ENCODE measurements at regions not wholly inside any gene's neighbourhood (a gene's known extent, or its start where the extent isn't known, plus 50 kb on each side); places are given as distances from the start of the nearest gene placed in this dataset.
"Not testable (repeated sequence)": the region's sequence is repeated elsewhere in the genome, so short reads cannot be mapped to it uniquely, and the experiment has no call there.

DNA sequence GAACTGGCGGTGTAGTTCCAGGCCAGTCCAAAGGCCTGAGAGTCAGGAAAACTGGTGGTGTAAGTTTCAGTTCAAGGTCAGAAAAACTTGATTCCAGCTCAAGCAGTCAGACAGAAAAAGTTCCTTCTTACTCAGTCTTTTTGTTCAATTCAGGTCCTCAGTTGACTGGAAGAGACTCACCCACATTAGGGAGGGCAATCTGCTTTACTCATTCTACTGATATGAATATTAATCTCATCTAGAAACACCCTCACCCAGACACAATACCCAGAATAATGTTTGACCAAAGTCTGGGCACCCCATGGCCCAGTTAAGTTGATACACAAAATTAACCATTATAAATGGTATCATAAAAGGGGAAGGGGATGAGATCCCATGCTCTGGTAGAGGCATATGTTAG, 50.1 kb upstream of the LTA4H start:
- DNase-seq (ENCODE audit: low spot score): no peak
- H3K36me3 ChIP-seq: no peaks in the 10 kb centered on the region
- no peak overlapping the region for H3K4me3 ChIP-seq
- H3K27ac ChIP-seq: no peak overlapping the region
- no peaks in the 10 kb centered on the region for H3K27me3 ChIP-seq
- peaks cover 0 to 5% of the 10 kb centered on the region in 2 donors for H3K9me3 ChIP-seq
- TF ChIP-seq, protein P1, sequence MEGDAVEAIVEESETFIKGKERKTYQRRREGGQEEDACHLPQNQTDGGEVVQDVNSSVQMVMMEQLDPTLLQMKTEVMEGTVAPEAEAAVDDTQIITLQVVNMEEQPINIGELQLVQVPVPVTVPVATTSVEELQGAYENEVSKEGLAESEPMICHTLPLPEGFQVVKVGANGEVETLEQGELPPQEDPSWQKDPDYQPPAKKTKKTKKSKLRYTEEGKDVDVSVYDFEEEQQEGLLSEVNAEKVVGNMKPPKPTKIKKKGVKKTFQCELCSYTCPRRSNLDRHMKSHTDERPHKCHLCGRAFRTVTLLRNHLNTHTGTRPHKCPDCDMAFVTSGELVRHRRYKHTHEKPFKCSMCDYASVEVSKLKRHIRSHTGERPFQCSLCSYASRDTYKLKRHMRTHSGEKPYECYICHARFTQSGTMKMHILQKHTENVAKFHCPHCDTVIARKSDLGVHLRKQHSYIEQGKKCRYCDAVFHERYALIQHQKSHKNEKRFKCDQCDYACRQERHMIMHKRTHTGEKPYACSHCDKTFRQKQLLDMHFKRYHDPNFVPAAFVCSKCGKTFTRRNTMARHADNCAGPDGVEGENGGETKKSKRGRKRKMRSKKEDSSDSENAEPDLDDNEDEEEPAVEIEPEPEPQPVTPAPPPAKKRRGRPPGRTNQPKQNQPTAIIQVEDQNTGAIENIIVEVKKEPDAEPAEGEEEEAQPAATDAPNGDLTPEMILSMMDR (IDR thresholded peaks at IDR 0.05): no peak
- no peaks in the 10 kb centered on the region for H3K4me1 ChIP-seq

DNA sequence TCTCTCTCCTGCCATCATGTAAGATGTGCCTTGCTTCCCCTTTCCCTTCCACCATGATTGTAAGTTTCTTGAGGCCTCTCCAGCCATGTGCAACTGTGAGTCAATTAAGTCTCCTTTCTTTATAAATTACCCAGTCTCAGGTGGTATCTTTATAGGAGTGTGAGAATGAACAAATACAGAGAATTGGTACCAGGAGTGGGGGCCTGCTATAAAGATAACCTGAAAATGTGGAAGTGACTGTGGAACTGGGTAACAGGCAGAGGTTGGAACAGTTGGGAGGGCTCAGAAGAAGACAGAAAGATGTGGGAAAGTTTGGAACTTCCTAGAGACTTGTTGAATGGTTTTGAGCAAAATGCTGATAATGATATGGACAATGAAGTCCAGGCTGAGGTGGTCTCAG, 50.8 kb upstream of the LTA4H start:
- not testable (repeated sequence) for H3K4me1 ChIP-seq; DNase-seq (ENCODE audit: low spot score); H3K27me3 ChIP-seq; H3K4me3 ChIP-seq; H3K9me3 ChIP-seq; H3K36me3 ChIP-seq; H3K27ac ChIP-seq

DNA sequence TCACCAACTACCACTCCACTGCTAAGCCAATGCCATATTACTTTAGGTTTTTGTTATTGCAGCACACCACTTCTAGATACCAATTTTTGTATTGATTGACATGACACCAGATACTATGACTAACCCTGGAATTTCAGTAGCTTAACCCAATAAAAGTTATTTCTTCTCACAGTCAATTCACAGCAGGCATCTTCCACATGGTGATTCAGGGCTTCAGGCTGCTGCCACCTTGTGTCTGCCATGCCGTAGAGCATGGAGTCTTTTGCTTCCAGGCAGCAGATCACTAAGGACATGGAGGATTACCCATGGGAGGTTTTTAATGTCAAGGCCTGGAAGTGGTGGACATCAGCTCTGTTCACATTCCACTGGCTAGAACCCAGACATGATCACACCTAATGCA, 56.4 kb upstream of the LTA4H start:
- H3K27ac ChIP-seq: no peak overlapping the region
- TF ChIP-seq, protein P1 (IDR thresholded peaks at IDR 0.05): no peak
- no peaks in the 10 kb centered on the region for H3K27me3 ChIP-seq
- DNase-seq (ENCODE audit: low spot score): no peak
- H3K9me3 ChIP-seq: no peaks in the 10 kb centered on the region
- H3K4me1 ChIP-seq: no peaks in the 10 kb centered on the region
- no peak overlapping the region for H3K4me3 ChIP-seq
- H3K36me3 ChIP-seq: no peaks in the 10 kb centered on the region

DNA sequence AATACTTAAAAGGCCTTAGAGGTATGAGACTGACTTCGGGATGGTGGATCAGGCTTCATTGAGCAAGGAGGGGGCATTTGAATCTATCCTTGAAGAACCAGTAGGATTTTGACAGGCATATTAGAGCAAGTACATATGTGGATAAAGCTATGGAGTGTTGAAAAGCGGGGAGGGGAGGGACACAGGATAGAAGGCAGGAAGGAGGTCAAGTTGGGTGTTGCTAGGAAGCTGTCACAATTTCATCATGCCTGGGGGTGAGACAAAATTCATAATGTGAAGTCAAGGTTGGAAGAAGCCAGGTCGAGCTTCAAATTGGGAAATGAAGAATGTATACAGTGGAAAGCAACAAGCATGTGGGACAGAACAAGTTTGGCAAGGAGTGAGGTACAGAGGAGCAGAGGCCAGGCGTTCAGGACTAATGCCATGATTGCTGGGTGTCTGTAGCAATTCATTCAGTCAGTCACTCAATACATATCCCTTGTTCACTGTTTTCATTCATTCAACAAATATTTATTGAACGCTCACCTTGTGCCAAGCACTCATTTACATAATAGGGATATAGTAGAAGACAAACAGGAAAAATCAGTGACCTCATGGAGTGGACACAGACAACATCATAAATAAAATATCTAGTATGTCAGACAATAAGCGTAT, 58.3 kb upstream of the LTA4H start:
- no peak overlapping the region for H3K4me3 ChIP-seq
- H3K27ac ChIP-seq: no peak overlapping the region
- TF ChIP-seq, protein P1 (IDR thresholded peaks at IDR 0.05): no peak
- no peaks in the 10 kb centered on the region for H3K27me3 ChIP-seq
- H3K36me3 ChIP-seq: no peaks in the 10 kb centered on the region
- no peaks in the 10 kb centered on the region for H3K4me1 ChIP-seq
- H3K9me3 ChIP-seq: no peaks in the 10 kb centered on the region
- no peak for DNase-seq (ENCODE audit: low spot score)

DNA sequence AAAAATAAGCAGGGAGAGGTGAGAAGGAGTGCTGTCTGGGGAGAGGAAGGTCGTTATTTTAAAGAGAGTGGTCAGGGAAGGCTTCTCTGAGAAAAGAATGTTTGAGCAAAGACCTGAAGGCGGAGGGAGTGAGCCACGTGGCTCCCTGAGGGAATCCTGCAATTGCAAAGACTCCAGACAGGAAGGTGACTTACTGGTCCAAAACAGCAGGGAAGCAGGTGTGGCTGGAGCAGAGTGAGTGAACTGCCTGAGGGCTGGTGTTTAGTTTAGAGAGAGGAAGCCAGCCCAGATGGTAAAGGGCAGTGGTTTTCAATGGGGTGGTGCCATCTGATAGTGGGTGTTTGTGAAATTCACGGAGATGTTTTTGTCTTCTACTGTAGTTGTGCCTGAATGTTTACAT, 58.8 kb upstream of the LTA4H start:
- Histone ChIP-seq H3K27me3 (no peaks in the 10 kb centered on the region), H3K4me3 (no peak overlapping the region), H3K36me3 (no peaks in the 10 kb centered on the region), H3K27ac (no peak overlapping the region), H3K4me1 (no peaks in the 10 kb centered on the region), H3K9me3 (no peaks in the 10 kb centered on the region)
- DNase-seq (ENCODE audit: low spot score): no peak
- TF ChIP-seq, protein P1 (IDR thresholded peaks at IDR 0.05): no peak

DNA sequence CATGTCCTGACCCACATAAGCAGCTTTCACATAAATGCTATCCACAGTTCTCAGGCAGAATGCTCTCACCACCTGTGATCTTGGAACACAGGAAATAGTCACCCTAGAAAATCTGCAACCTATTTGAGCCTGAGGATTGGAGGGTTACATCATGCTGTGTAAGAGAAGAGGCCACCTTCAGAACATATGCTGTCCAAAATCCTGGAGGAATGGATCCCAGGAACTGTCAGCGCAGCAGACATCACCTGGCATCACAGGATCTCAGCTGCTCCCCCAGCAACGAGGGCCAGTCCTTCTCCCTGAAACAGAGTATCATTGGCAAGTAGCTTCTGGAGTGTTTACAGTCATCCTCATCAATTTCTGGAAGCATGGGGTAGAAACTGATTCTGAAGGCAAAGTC, 63.2 kb upstream of the LTA4H start:
- Histone ChIP-seq H3K9me3 (no peaks in the 10 kb centered on the region), H3K27me3 (no peaks in the 10 kb centered on the region), H3K27ac (no peak overlapping the region), H3K4me1 (no peaks in the 10 kb centered on the region), H3K4me3 (no peak overlapping the region), H3K36me3 (no peaks in the 10 kb centered on the region)
- no peak for DNase-seq (ENCODE audit: low spot score)
- TF ChIP-seq, protein P1 (IDR thresholded peaks at IDR 0.05): no peak

Data from right atrium auricular region (tissue), 2 donors.